Transverse colon (tissue), 4 donors: ENCODE measurements at regions not wholly inside any gene's neighbourhood (a gene's known extent, or its start where the extent isn't known, plus 50 kb on each side); places are given as distances from the start of the nearest gene placed in this dataset.

Experiments
- DNase-seq: peaks from one replicate; pipeline ENCODE4 v3.0.0-alpha.2; 2019
- H3K27ac ChIP-seq, 4 donors: fragments of 200-600 bp; sonication (generic); 2 replicates each; pipeline ENCODE4 v1.5.1; 2016 to 2018; ENCODE audit warnings: inconsistent platforms in 4 of 4
- H3K27me3 ChIP-seq: fragments of 200-600 bp; sonication (generic); 2 replicates; pipeline ENCODE4 v1.5.1; 2017; ENCODE audit warnings: inconsistent platforms
- H3K36me3 ChIP-seq, 4 donors: fragments of 200-600 bp; sonication (generic); 2 replicates each; pipeline ENCODE4 v1.5.1; 2017 to 2019; ENCODE audit warnings: inconsistent platforms in 4 of 4
- H3K4me1 ChIP-seq, 4 donors: fragments of 200-600 bp; sonication (generic); 2 replicates each; pipeline ENCODE4 v1.5.1; 2017 to 2020; ENCODE audit warnings: inconsistent platforms in 4 of 4
- H3K4me3 ChIP-seq, 4 donors: fragments of 200-600 bp; sonication (generic); 1 replicate in 1 of 4; 2 replicates in 3 of 4; pipeline versions ENCODE4 v1.5.1 to v1.6.1; 2017 to 2019; ENCODE audit warnings: inconsistent platforms in 4 of 4
- H3K9me3 ChIP-seq, 2 donors: fragments of 200-600 bp; sonication (generic); 2 replicates each; pipeline ENCODE4 v1.5.1; 2017 to 2019; ENCODE audit warnings: inconsistent platforms in 2 of 2
- CTCF ChIP-seq, 5 experiments: fragments of 200-600 bp in 3 of 5; fragments of 450-650 bp in 2 of 5; sonication (generic) in 3 of 5; IDR thresholded peaks; 1 replicate in 2 of 5; 2 replicates in 3 of 5; pipeline ENCODE4 v1.5.1; 2016 to 2017; ENCODE audit warnings: antibody characterized with exemption in 5 of 5, inconsistent platforms in 3 of 5, mild to moderate bottlenecking in 2 of 5, moderate library complexity in 1 of 5
- EP300 ChIP-seq: sonication (generic); formaldehyde crosslinking; IDR thresholded peaks from one replicate; pipeline ENCODE4 v1.6.1; 2017; ENCODE audit warnings: antibody characterized with exemption, low read depth
- POLR2A ChIP-seq: fragments of 450-650 bp; IDR thresholded peaks from one replicate; pipeline ENCODE4 v1.6.1; 2016; ENCODE audit warnings: antibody characterized with exemption, mild to moderate bottlenecking, moderate library complexity
- POLR2AphosphoS5 ChIP-seq, 3 donors: sonication (generic); formaldehyde crosslinking; IDR thresholded peaks; one replicate each; pipeline ENCODE4 v1.6.1; 2016; ENCODE audit warnings: antibody characterized with exemption in 3 of 3
- WGBS, 2 donors: methylation state at CpG; one replicate each; pipeline ENCODE4 v1.1.5; 2018; ENCODE audit warnings: low coverage in 1 of 2; 5-methylcytosine and 5-hydroxymethylcytosine counted together
- in situ Hi-C, 4 donors: fragments of 200-750 bp; cut with MboI; loops; one replicate each; pipeline versions ENCODE4 v1.15.0 to v1.15.1; 2017; ENCODE audit warnings: low sequenced_read_pairs in 3 of 4, low pct_ligation_motif_present in 1 of 4, low pct_unique_long_range_greater_than_20kb in 1 of 4
- intact Hi-C: fragments of 100-400 bp; cut with DNase I; formaldehyde crosslinking; loops from one replicate; pipeline ENCODE4 v1.15.1; 2023; ENCODE audit warnings: low total_unique reads

GRCh38 chr21:40936771-40937261, 89.9 kb upstream of the DSCAM start:
- TF ChIP-seq POLR2A = no peak
- no peak for TF ChIP-seq POLR2AphosphoS5 (IDR thresholded peaks at IDR 0.05)
- TF ChIP-seq CTCF (IDR thresholded peaks at IDR 0.05) = no peak
- no peak for TF ChIP-seq EP300
- no peaks in the 10 kb centered on the region for H3K4me1 ChIP-seq
- intact Hi-C loops (no loop called here), in situ Hi-C loops (no loop called here)
- 83 to 100% methylated on average over 4 to 10 of the region's 10 CpGs for WGBS, 2 donors
- DNase-seq = no peak
- H3K4me3 ChIP-seq = no peak overlapping the region
- H3K36me3 ChIP-seq = no peaks in the 10 kb centered on the region
- no peaks in the 10 kb centered on the region for H3K27me3 ChIP-seq
- no peaks in the 10 kb centered on the region for H3K9me3 ChIP-seq
- no peak overlapping the region for H3K27ac ChIP-seq

DNA sequence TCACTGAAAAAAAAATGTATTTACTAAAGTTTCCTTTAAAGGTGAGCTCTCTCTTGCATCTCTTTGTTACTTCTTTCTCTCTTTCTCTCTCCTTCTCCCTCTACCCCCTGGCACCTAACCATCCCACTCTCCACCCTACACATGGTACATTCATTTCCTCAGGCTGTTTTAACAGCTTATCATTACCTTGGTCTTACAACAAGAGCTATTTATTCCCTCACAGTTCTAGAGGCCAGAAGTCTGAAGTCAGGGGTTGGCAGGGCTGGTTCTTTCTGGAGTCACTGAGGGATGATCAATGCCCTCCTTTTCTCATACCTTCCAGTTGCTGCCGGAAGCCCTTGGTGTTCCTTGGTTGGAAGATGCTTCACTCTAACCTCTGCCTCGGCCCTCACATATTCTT, 91.1 kb upstream of the DSCAM start:
- in situ Hi-C loops (no loop called here), intact Hi-C loops (no loop called here)
- H3K4me1 ChIP-seq = no peaks in the 10 kb centered on the region
- no peak overlapping the region for H3K27ac ChIP-seq
- no peaks in the 10 kb centered on the region for H3K36me3 ChIP-seq
- H3K9me3 ChIP-seq = no peaks in the 10 kb centered on the region
- TF ChIP-seq CTCF (IDR thresholded peaks at IDR 0.05) = no peak
- no peak for TF ChIP-seq POLR2AphosphoS5 (IDR thresholded peaks at IDR 0.05)
- TF ChIP-seq EP300 = no peak
- no peaks in the 10 kb centered on the region for H3K27me3 ChIP-seq
- no peak overlapping the region for H3K4me3 ChIP-seq
- WGBS, 2 donors = 78 to 80% methylated on average over 2 of the region's 2 CpGs
- DNase-seq = no peak

- WGBS, 2 donors = 76 to 77% methylated on average over 4 of the region's 4 CpGs
- Histone ChIP-seq H3K36me3 (no peaks in the 10 kb centered on the region), H3K4me3 (no peak overlapping the region), H3K4me1 (no peaks in the 10 kb centered on the region), H3K27me3 (no peaks in the 10 kb centered on the region), H3K27ac (no peak overlapping the region), H3K9me3 (no peaks in the 10 kb centered on the region)
- TF ChIP-seq POLR2A (no peak), CTCF (IDR thresholded peaks at IDR 0.05) (no peak), POLR2AphosphoS5 (IDR thresholded peaks at IDR 0.05) (no peak), EP300 (no peak)
- no peak for DNase-seq
- in situ Hi-C loops = no loop called here
- intact Hi-C loops = no loop called here
Observed at GRCh38 chr21:40938611-40939010, 91.7 kb upstream of the DSCAM start.

GRCh38 chr21:40947713-40948112, 100.8 kb upstream of the DSCAM start:
- no peaks in the 10 kb centered on the region for H3K9me3 ChIP-seq
- no peaks in the 10 kb centered on the region for H3K36me3 ChIP-seq
- in situ Hi-C loops = no loop called here
- no peaks in the 10 kb centered on the region for H3K27me3 ChIP-seq
- intact Hi-C loops = no loop called here
- no peak for DNase-seq
- H3K4me1 ChIP-seq = no peaks in the 10 kb centered on the region
- no peak for TF ChIP-seq POLR2AphosphoS5 (IDR thresholded peaks at IDR 0.05)
- no peak for TF ChIP-seq POLR2A
- TF ChIP-seq CTCF (IDR thresholded peaks at IDR 0.05) = no peak
- no peak for TF ChIP-seq EP300
- WGBS, 2 donors = 71 to 76% methylated on average over 3 of the region's 3 CpGs
- no peak overlapping the region for H3K27ac ChIP-seq
- no peak overlapping the region for H3K4me3 ChIP-seq
